Stomach (tissue), 4 donors: ENCODE measurements at regions not wholly inside any gene's neighbourhood (a gene's known extent, or its start where the extent isn't known, plus 50 kb on each side); places are given as distances from the start of the nearest gene placed in this dataset.

Source experiments
- CTCF ChIP-seq, 7 experiments: fragments of 450-650 bp in 4 of 7; fragments of 200-600 bp in 3 of 7; sonication (generic) in 3 of 7; IDR thresholded peaks; one replicate each; pipeline ENCODE4 v1.5.1; 2016 to 2019; ENCODE audit warnings: antibody characterized with exemption in 7 of 7, control low read depth in 2 of 7, mild to moderate bottlenecking in 1 of 7
- POLR2A ChIP-seq, 4 donors: fragments of 450-650 bp; IDR thresholded peaks; one replicate each; pipeline ENCODE4 v1.6.1; 2016; ENCODE audit warnings: antibody characterized with exemption in 4 of 4, control low read depth in 2 of 4, mild to moderate bottlenecking in 1 of 4, moderate library complexity in 1 of 4
- POLR2AphosphoS5 ChIP-seq, 3 donors: sonication (generic); formaldehyde crosslinking; IDR thresholded peaks; one replicate each; pipeline ENCODE4 v1.6.1; 2016; ENCODE audit warnings: antibody characterized with exemption in 3 of 3

DNA sequence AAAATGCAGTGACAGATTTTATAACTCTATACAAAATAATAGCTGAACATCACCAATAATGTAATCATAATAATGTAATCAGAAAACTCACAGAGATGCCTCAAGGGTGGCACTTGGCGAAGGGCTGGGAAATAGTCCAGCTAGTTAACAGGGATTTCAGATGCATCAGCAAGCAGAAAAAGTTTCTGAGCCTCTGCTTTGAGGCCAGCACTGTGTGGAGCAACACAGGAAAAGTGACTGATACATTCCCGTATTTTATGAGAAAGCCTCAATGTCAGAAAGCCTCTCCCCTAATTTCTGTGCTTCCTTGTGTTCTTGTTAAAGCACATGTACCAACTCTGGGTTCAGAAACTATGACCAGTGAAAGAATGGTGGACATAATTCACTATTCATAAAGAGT is 304.8 kb downstream of the VPS13C start:
- TF ChIP-seq POLR2A (IDR thresholded peaks at IDR 0.05), result no peak
- TF ChIP-seq CTCF (IDR thresholded peaks at IDR 0.05), result no peak
- TF ChIP-seq POLR2AphosphoS5 (IDR thresholded peaks at IDR 0.05), result no peak
